CD8-positive, alpha-beta memory T cell (primary cell): ENCODE measurements at regions not wholly inside any gene's neighbourhood (a gene's known extent, or its start where the extent isn't known, plus 50 kb on each side); places are given as distances from the start of the nearest gene placed in this dataset.

Experiments used
- CTCF ChIA-PET: fragments of 350-600 bp; sonication (Branson Sonifier 250); formaldehyde crosslinking; loops from one replicate; lab custom pipeline; 2021; ENCODE audit warnings: antibody characterized with exemption; lab: Charles Lee
- POLR2A ChIA-PET: fragments of 350-600 bp; sonication (Branson Sonifier 250); formaldehyde crosslinking; loops from one replicate; lab custom pipeline; 2021; ENCODE audit warnings: antibody characterized with exemption; lab: Charles Lee
- DNase-seq, 5 donors: peaks; one replicate each; pipeline versions ENCODE4 v3.0.0 to v3.0.0-alpha.2; 2020 to 2022; ENCODE audit warnings: mixed read lengths in 1 of 5
- H3K27ac ChIP-seq: one replicate; pipeline ENCODE4 v1.7.0; 2013; ENCODE audit warnings: low read depth, mild to moderate bottlenecking, low read length, moderate library complexity
- H3K27me3 ChIP-seq: 2 replicates; pipeline ENCODE4 v1.7.0; 2013; ENCODE audit warnings: low read length, mild to moderate bottlenecking; ENCODE audit not compliant: insufficient read depth, poor library complexity, severe bottlenecking
- H3K36me3 ChIP-seq: 2 replicates; pipeline ENCODE4 v1.7.0; 2013; ENCODE audit warnings: mild to moderate bottlenecking, low read length, moderate library complexity; ENCODE audit not compliant: insufficient read depth
- H3K4me1 ChIP-seq: 2 replicates; pipeline ENCODE4 v1.7.0; 2013; ENCODE audit warnings: mild to moderate bottlenecking, low read length, moderate library complexity; ENCODE audit not compliant: insufficient read depth
- H3K4me3 ChIP-seq: 2 replicates; pipeline ENCODE4 v1.7.0; 2013; ENCODE audit warnings: mild to moderate bottlenecking, low read length
- H3K9me3 ChIP-seq: 2 replicates; pipeline ENCODE4 v1.7.0; 2013; ENCODE audit warnings: mild to moderate bottlenecking, low read length
- H3K27ac Mint-ChIP-seq, 8 donors: one replicate each; pipeline ENCODE4 v1.8.0; 2020 to 2021; ENCODE audit warnings: mixed read lengths in 8 of 8, mild to moderate bottlenecking in 6 of 8, inconsistent platforms in 3 of 8, moderate library complexity in 3 of 8
- H3K27me3 Mint-ChIP-seq, 2 donors: one replicate each; pipeline ENCODE4 v1.8.0; 2020 to 2021; ENCODE audit warnings: mixed read lengths in 2 of 2, mild to moderate bottlenecking in 1 of 2, moderate library complexity in 1 of 2
- H3K36me3 Mint-ChIP-seq, 3 donors: one replicate each; pipeline ENCODE4 v1.8.0; 2020 to 2021; ENCODE audit warnings: mixed read lengths in 3 of 3, inconsistent platforms in 1 of 3, mild to moderate bottlenecking in 1 of 3
- H3K4me1 Mint-ChIP-seq, 3 donors: one replicate each; pipeline ENCODE4 v1.8.0; 2020 to 2021; ENCODE audit warnings: mixed read lengths in 3 of 3, inconsistent platforms in 1 of 3, mild to moderate bottlenecking in 1 of 3
- H3K4me3 Mint-ChIP-seq, 7 donors: one replicate each; pipeline ENCODE4 v1.8.0; 2020 to 2021; ENCODE audit warnings: mixed read lengths in 7 of 7, mild to moderate bottlenecking in 6 of 7, moderate library complexity in 4 of 7, inconsistent platforms in 2 of 7
- H3K9me3 Mint-ChIP-seq, 5 donors: one replicate each; pipeline ENCODE4 v1.8.0; 2020 to 2022; ENCODE audit warnings: mixed read lengths in 5 of 5, mild to moderate bottlenecking in 3 of 5, moderate library complexity in 2 of 5, inconsistent platforms in 1 of 5

GRCh38 chr16:65975049-65975708, 391.3 kb upstream of the CDH5 start:
- H3K9me3 Mint-ChIP-seq = peaks cover 0 to 13% (median 5%) of the 10 kb centered on the region in 5 donors
- H3K27me3 Mint-ChIP-seq = no peaks in the 10 kb centered on the region
- H3K27ac Mint-ChIP-seq = no peak overlapping the region
- H3K27me3 ChIP-seq = no peaks in the 10 kb centered on the region
- H3K36me3 ChIP-seq = no peaks in the 10 kb centered on the region
- no peak for DNase-seq
- no peaks in the 10 kb centered on the region for H3K9me3 ChIP-seq
- no peak overlapping the region for H3K4me3 ChIP-seq
- ChIA-PET POLR2A (no interaction called here), CTCF (no interaction called here)
- no peak overlapping the region for H3K4me3 Mint-ChIP-seq
- H3K4me1 Mint-ChIP-seq = no peaks in the 10 kb centered on the region
- H3K36me3 Mint-ChIP-seq = no peaks in the 10 kb centered on the region
- no peaks in the 10 kb centered on the region for H3K4me1 ChIP-seq
- no peak overlapping the region for H3K27ac ChIP-seq

- no peaks in the 10 kb centered on the region for H3K4me1 Mint-ChIP-seq
- no peak overlapping the region for H3K4me3 Mint-ChIP-seq
- H3K4me3 ChIP-seq = no peak overlapping the region
- CTCF ChIA-PET = no interaction called here
- no peaks in the 10 kb centered on the region for H3K36me3 Mint-ChIP-seq
- no peaks in the 10 kb centered on the region for H3K27me3 ChIP-seq
- POLR2A ChIA-PET = no interaction called here
- no peaks in the 10 kb centered on the region for H3K4me1 ChIP-seq
- DNase-seq = no peak
- H3K27ac ChIP-seq = no peak overlapping the region
- peaks cover 0 to 5% of the 10 kb centered on the region in 2 donors for H3K27me3 Mint-ChIP-seq
- H3K27ac Mint-ChIP-seq = no peak overlapping the region
- no peaks in the 10 kb centered on the region for H3K36me3 ChIP-seq
- no peaks in the 10 kb centered on the region for H3K9me3 ChIP-seq
- peaks cover 0 to 3% (median 3%) of the 10 kb centered on the region in 5 donors for H3K9me3 Mint-ChIP-seq
Measured at GRCh38 chr16:65967376-65967775, 399.1 kb upstream of the CDH5 start.

- Histone ChIP-seq H3K27ac (no peak overlapping the region), H3K9me3 (no peaks in the 10 kb centered on the region), H3K27me3 (no peaks in the 10 kb centered on the region), H3K36me3 (no peaks in the 10 kb centered on the region), H3K4me3 (no peak overlapping the region), H3K4me1 (no peaks in the 10 kb centered on the region)
- Mint-ChIP-seq H3K27ac (no peak overlapping the region), H3K4me3 (no peak overlapping the region), H3K36me3 (no peaks in the 10 kb centered on the region), H3K9me3 (peaks cover 0 to 2% (median 0%) of the 10 kb centered on the region in 5 donors), H3K27me3 (peaks cover 0 to 5% of the 10 kb centered on the region in 2 donors), H3K4me1 (no peaks in the 10 kb centered on the region)
- POLR2A ChIA-PET = no interaction called here
- CTCF ChIA-PET = no interaction called here
- DNase-seq = no peak
Measured at GRCh38 chr16:65965628-65966027, 400.9 kb upstream of the CDH5 start.

GRCh38 chr16:65964752-65965151, 401.7 kb upstream of the CDH5 start:
- Mint-ChIP-seq H3K27me3 (peaks cover 0 to 5% of the 10 kb centered on the region in 2 donors), H3K36me3 (no peaks in the 10 kb centered on the region), H3K4me1 (no peaks in the 10 kb centered on the region), H3K9me3 (peaks cover 0 to 2% (median 0%) of the 10 kb centered on the region in 5 donors), H3K27ac (no peak overlapping the region), H3K4me3 (no peak overlapping the region)
- ChIA-PET POLR2A (no interaction called here), CTCF (no interaction called here)
- H3K27ac ChIP-seq = no peak overlapping the region
- no peak for DNase-seq
- no peak overlapping the region for H3K4me3 ChIP-seq
- no peaks in the 10 kb centered on the region for H3K36me3 ChIP-seq
- no peaks in the 10 kb centered on the region for H3K4me1 ChIP-seq
- H3K27me3 ChIP-seq = no peaks in the 10 kb centered on the region
- H3K9me3 ChIP-seq = no peaks in the 10 kb centered on the region

- Histone ChIP-seq H3K27me3 (no peaks in the 10 kb centered on the region), H3K27ac (no peak overlapping the region), H3K36me3 (no peaks in the 10 kb centered on the region), H3K4me1 (no peaks in the 10 kb centered on the region), H3K9me3 (no peaks in the 10 kb centered on the region), H3K4me3 (no peak overlapping the region)
- Mint-ChIP-seq H3K9me3 (peaks cover 0 to 1% (median 0%) of the 10 kb centered on the region in 5 donors), H3K4me1 (no peaks in the 10 kb centered on the region), H3K36me3 (no peaks in the 10 kb centered on the region), H3K4me3 (no peak overlapping the region), H3K27ac (no peak overlapping the region), H3K27me3 (peaks cover 0 to 5% of the 10 kb centered on the region in 2 donors)
- no peak for DNase-seq
- CTCF ChIA-PET = no interaction called here
- POLR2A ChIA-PET = no interaction called here
Measured at GRCh38 chr16:65961476-65962143, 404.9 kb upstream of the CDH5 start.

GRCh38 chr16:65959983-65960382, 406.5 kb upstream of the CDH5 start:
- H3K27ac ChIP-seq = no peak overlapping the region
- CTCF ChIA-PET = no interaction called here
- no peak overlapping the region for H3K4me3 ChIP-seq
- DNase-seq = no peak
- Mint-ChIP-seq H3K9me3 (peaks cover 0 to 1% (median 0%) of the 10 kb centered on the region in 5 donors), H3K36me3 (no peaks in the 10 kb centered on the region), H3K27ac (no peak overlapping the region), H3K4me3 (no peak overlapping the region), H3K4me1 (no peaks in the 10 kb centered on the region), H3K27me3 (peaks cover 0 to 5% of the 10 kb centered on the region in 2 donors)
- H3K36me3 ChIP-seq = no peaks in the 10 kb centered on the region
- no peaks in the 10 kb centered on the region for H3K27me3 ChIP-seq
- H3K4me1 ChIP-seq = no peaks in the 10 kb centered on the region
- no peaks in the 10 kb centered on the region for H3K9me3 ChIP-seq
- POLR2A ChIA-PET = no interaction called here

- Mint-ChIP-seq H3K4me1 (no peaks in the 10 kb centered on the region), H3K36me3 (no peaks in the 10 kb centered on the region), H3K27me3 (no peaks in the 10 kb centered on the region), H3K9me3 (peaks cover 0 to 1% (median 0%) of the 10 kb centered on the region in 5 donors), H3K4me3 (no peak overlapping the region), H3K27ac (no peak overlapping the region)
- Histone ChIP-seq H3K4me3 (no peak overlapping the region), H3K27me3 (no peaks in the 10 kb centered on the region), H3K36me3 (no peaks in the 10 kb centered on the region), H3K27ac (no peak overlapping the region), H3K9me3 (no peaks in the 10 kb centered on the region), H3K4me1 (no peaks in the 10 kb centered on the region)
- no peak for DNase-seq
- CTCF ChIA-PET = no interaction called here
- POLR2A ChIA-PET = no interaction called here
Measured at GRCh38 chr16:65958086-65958485, 408.4 kb upstream of the CDH5 start.

GRCh38 chr16:65956100-65956499, 410.4 kb upstream of the CDH5 start:
- H3K9me3 ChIP-seq = no peaks in the 10 kb centered on the region
- CTCF ChIA-PET = no interaction called here
- no peak overlapping the region for H3K27ac ChIP-seq
- Mint-ChIP-seq H3K36me3 (no peaks in the 10 kb centered on the region), H3K9me3 (peaks cover 0 to 1% (median 0%) of the 10 kb centered on the region in 5 donors), H3K4me3 (no peak overlapping the region), H3K4me1 (no peaks in the 10 kb centered on the region), H3K27me3 (no peaks in the 10 kb centered on the region), H3K27ac (peak overlapping the region in 1 of 8 donors; percentile 16)
- no peaks in the 10 kb centered on the region for H3K27me3 ChIP-seq
- no peak for DNase-seq
- no peaks in the 10 kb centered on the region for H3K36me3 ChIP-seq
- no peaks in the 10 kb centered on the region for H3K4me1 ChIP-seq
- H3K4me3 ChIP-seq = no peak overlapping the region
- POLR2A ChIA-PET = no interaction called here
